GM23248 (cell line): ENCODE measurements at regions not wholly inside any gene's neighbourhood (a gene's known extent, or its start where the extent isn't known, plus 50 kb on each side); places are given as distances from the start of the nearest gene placed in this dataset.

Source experiments
- EZH2 ChIP-seq: fragments of 200-600 bp; sonication (generic); IDR thresholded peaks from 2 replicates; pipeline ENCODE4 v1.6.1; 2018; ENCODE audit warnings: antibody characterized with exemption, mild to moderate bottlenecking; ENCODE audit not compliant: insufficient read depth, poor library complexity, severe bottlenecking
- EZH2phosphoT487 ChIP-seq: fragments of 200-600 bp; sonication (generic); IDR thresholded peaks from 2 replicates; pipeline ENCODE4 v1.6.1; 2018; ENCODE audit warnings: antibody characterized with exemption, moderate library complexity, mild to moderate bottlenecking, low read depth; ENCODE audit not compliant: insufficient read depth

DNA sequence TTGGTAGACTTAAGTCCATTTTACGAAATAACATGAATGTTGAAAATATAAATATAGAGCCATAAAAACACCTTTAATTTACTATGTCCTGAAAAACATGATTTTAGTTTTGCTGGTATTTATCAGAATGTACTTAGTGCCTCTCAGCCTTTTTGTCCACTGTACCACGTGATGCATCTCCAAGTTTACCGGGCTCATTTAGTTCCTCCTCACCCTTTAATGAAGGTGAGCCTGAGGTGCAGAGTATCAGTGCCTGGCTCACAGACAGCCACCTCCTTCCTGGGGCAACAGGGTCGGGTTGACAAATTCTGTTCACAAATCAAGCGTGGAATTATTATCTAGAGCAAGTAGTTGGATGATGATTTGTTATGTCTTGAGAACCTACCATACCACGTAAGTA, 420.5 kb upstream of the MEIS1 start:
- TF ChIP-seq EZH2phosphoT487, result no peak
- TF ChIP-seq EZH2, result no peak
